Panc1 (cell line): ENCODE measurements at regions not wholly inside any gene's neighbourhood (a gene's known extent, or its start where the extent isn't known, plus 50 kb on each side); places are given as distances from the start of the nearest gene placed in this dataset.
A peak's percentile ranks its signal among the peaks of the same experiment; 100 is the strongest.

Experiments used
- ATAC-seq: fragments of 200-7000 bp; cut with Tn5 transposase; 2 replicates; pipeline ENCODE4 v1.9.1; 2020; ENCODE audit warnings: mild to moderate bottlenecking, moderate library complexity
- BruUV-seq: library from RNA; stranded (reverse); fragments of 400-500 nt; replicated peaks from 2 replicates; lab custom pipeline; 2021; lab: Mats Ljungman, UMichigan
- CTCF ChIA-PET: fragments of 300-600 bp; sonication (Branson Sonifier 250); formaldehyde crosslinking; loops from one replicate; lab custom pipeline; 2022; ENCODE audit warnings: antibody characterized with exemption; lab: Charles Lee
- POLR2A ChIA-PET: fragments of 300-600 bp; sonication (Branson Sonifier 250); formaldehyde crosslinking; loops from one replicate; lab custom pipeline; 2022; ENCODE audit warnings: antibody characterized with exemption; lab: Charles Lee
- DNase-seq: peaks from one replicate; pipeline ENCODE4 v3.0.0-alpha.2; 2010; ENCODE audit warnings: low read depth, low spot score
- H3K27ac ChIP-seq: 2 replicates; pipeline ENCODE4 v1.5.1; 2011; ENCODE audit warnings: mild to moderate bottlenecking, low read length, inconsistent platforms
- H3K27me3 ChIP-seq: fragments of 200-500 bp; sonication (Bioruptor generic); 2 replicates; pipeline ENCODE4 v1.6.0; 2014; ENCODE audit warnings: low read length, inconsistent platforms; ENCODE audit not compliant: control insufficient read depth, insufficient read depth
- H3K36me3 ChIP-seq: fragments of 200-500 bp; sonication (Bioruptor generic); 2 replicates; pipeline ENCODE4 v1.5.1; 2014; ENCODE audit warnings: inconsistent platforms, mild to moderate bottlenecking, low read length, moderate library complexity; ENCODE audit not compliant: control insufficient read depth, insufficient read depth
- H3K4me1 ChIP-seq: 2 replicates; pipeline ENCODE4 v1.5.1; 2011; ENCODE audit warnings: inconsistent platforms, mild to moderate bottlenecking, low read length, moderate library complexity; ENCODE audit not compliant: control insufficient read depth, insufficient read depth
- H3K4me3 ChIP-seq, 2 experiments: 2 replicates each; pipeline ENCODE4 v1.5.1; 2011 to 2012; ENCODE audit warnings: low read depth in 2 of 2, low read length in 2 of 2, mild to moderate bottlenecking in 2 of 2, inconsistent platforms in 1 of 2, moderate library complexity in 1 of 2
- H3K9me3 ChIP-seq: fragments of 200-500 bp; sonication (Bioruptor generic); 2 replicates; pipeline ENCODE4 v1.5.1; 2014; ENCODE audit warnings: low read depth, mild to moderate bottlenecking, inconsistent platforms, low read length, moderate library complexity; ENCODE audit not compliant: control insufficient read depth, insufficient read depth
- POLR2AphosphoS5 ChIP-seq: IDR thresholded peaks from 2 replicates; pipeline ENCODE4 v1.6.1; 2012; ENCODE audit warnings: mild to moderate bottlenecking, low read depth, low read length, moderate library complexity
- SIN3A ChIP-seq: IDR thresholded peaks from 2 replicates; pipeline ENCODE4 v1.6.1; 2012; ENCODE audit warnings: low read depth, mild to moderate bottlenecking, low read length, moderate library complexity, borderline replicate concordance; ENCODE audit not compliant: insufficient read depth
- TCF7L2 ChIP-seq: IDR thresholded peaks from 2 replicates; pipeline ENCODE4 v1.6.1; 2011; ENCODE audit warnings: mild to moderate bottlenecking, low read depth, low read length, inconsistent platforms
- in situ Hi-C: cut with HindIII; loops from 2 replicates; pipeline ENCODE4 v1.10.0; 2016; ENCODE audit warnings: low sequenced_read_pairs, low pct_unique_long_range_greater_than_20kb
- intact Hi-C: fragments of 100-400 bp; cut with micrococcal nuclease; formaldehyde crosslinking; loops from one replicate; pipeline ENCODE4 v1.10.0; 2022; ENCODE audit not compliant: unreplicated experiment
- TF ChIP-seq, protein P1 (sequence below), 2 experiments: IDR thresholded peaks; 2 replicates each; pipeline ENCODE4 v1.6.1; 2011 to 2012; ENCODE audit warnings: low read depth in 2 of 2, control low read depth in 1 of 2, low read length in 1 of 2, mild to moderate bottlenecking in 1 of 2, moderate library complexity in 1 of 2; ENCODE audit not compliant: insufficient read depth in 1 of 2
- TF ChIP-seq, protein P2 (sequence below): fragments of 450-650 bp; IDR thresholded peaks from 2 replicates; pipeline ENCODE4 v1.5.1; 2017; ENCODE audit warnings: mild to moderate bottlenecking

DNA sequence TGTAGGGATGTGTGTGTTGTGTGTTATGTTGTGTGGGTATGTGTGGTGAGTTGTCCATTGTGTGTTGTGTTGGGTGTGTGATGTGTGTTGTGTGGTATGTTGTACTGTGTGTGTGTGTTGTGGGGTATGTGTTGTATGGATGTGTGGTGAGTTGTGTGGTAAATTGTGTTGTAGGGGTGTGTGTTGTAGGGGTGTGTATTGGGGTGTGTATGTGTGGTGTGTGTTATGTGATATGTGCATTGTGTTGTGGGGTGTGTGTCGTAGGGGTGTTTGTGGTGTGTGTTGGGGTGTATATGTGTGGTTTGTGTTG lies 97.8 kb upstream of the PODXL start:
- no peak for TF ChIP-seq TCF7L2
- TF ChIP-seq, protein P1, sequence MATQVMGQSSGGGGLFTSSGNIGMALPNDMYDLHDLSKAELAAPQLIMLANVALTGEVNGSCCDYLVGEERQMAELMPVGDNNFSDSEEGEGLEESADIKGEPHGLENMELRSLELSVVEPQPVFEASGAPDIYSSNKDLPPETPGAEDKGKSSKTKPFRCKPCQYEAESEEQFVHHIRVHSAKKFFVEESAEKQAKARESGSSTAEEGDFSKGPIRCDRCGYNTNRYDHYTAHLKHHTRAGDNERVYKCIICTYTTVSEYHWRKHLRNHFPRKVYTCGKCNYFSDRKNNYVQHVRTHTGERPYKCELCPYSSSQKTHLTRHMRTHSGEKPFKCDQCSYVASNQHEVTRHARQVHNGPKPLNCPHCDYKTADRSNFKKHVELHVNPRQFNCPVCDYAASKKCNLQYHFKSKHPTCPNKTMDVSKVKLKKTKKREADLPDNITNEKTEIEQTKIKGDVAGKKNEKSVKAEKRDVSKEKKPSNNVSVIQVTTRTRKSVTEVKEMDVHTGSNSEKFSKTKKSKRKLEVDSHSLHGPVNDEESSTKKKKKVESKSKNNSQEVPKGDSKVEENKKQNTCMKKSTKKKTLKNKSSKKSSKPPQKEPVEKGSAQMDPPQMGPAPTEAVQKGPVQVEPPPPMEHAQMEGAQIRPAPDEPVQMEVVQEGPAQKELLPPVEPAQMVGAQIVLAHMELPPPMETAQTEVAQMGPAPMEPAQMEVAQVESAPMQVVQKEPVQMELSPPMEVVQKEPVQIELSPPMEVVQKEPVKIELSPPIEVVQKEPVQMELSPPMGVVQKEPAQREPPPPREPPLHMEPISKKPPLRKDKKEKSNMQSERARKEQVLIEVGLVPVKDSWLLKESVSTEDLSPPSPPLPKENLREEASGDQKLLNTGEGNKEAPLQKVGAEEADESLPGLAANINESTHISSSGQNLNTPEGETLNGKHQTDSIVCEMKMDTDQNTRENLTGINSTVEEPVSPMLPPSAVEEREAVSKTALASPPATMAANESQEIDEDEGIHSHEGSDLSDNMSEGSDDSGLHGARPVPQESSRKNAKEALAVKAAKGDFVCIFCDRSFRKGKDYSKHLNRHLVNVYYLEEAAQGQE (IDR thresholded peaks at IDR 0.05; ENCODE audit: insufficient read depth in 1 of 2, low read depth in 2 of 2, low read length in 1 of 2): no peak
- TF ChIP-seq SIN3A: no peak
- TF ChIP-seq POLR2AphosphoS5: no peak
- TF ChIP-seq, protein P2, sequence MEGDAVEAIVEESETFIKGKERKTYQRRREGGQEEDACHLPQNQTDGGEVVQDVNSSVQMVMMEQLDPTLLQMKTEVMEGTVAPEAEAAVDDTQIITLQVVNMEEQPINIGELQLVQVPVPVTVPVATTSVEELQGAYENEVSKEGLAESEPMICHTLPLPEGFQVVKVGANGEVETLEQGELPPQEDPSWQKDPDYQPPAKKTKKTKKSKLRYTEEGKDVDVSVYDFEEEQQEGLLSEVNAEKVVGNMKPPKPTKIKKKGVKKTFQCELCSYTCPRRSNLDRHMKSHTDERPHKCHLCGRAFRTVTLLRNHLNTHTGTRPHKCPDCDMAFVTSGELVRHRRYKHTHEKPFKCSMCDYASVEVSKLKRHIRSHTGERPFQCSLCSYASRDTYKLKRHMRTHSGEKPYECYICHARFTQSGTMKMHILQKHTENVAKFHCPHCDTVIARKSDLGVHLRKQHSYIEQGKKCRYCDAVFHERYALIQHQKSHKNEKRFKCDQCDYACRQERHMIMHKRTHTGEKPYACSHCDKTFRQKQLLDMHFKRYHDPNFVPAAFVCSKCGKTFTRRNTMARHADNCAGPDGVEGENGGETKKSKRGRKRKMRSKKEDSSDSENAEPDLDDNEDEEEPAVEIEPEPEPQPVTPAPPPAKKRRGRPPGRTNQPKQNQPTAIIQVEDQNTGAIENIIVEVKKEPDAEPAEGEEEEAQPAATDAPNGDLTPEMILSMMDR: no peak
- H3K36me3 ChIP-seq: no peaks in the 10 kb centered on the region
- ChIA-PET POLR2A (no interaction called here), CTCF (interaction anchor here (0.6 to 0.8 kb wide), 2 partner anchors 11 to 108 kb away, joined by 3 to 4 read pairs; no protein-coding TSS in a partner anchor)
- H3K27me3 ChIP-seq: no peaks in the 10 kb centered on the region
- H3K27ac ChIP-seq: no peak overlapping the region
- in situ Hi-C loops: no loop called here
- ATAC-seq: no peak
- no peak for DNase-seq
- no TSS peak for BruUV-seq
- H3K4me1 ChIP-seq: peaks cover 7% of the 10 kb centered on the region; the same call in 1 of the 2 replicates
- intact Hi-C loops: no loop called here
- no peaks in the 10 kb centered on the region for H3K9me3 ChIP-seq
- H3K4me3 ChIP-seq: no peak overlapping the region

DNA sequence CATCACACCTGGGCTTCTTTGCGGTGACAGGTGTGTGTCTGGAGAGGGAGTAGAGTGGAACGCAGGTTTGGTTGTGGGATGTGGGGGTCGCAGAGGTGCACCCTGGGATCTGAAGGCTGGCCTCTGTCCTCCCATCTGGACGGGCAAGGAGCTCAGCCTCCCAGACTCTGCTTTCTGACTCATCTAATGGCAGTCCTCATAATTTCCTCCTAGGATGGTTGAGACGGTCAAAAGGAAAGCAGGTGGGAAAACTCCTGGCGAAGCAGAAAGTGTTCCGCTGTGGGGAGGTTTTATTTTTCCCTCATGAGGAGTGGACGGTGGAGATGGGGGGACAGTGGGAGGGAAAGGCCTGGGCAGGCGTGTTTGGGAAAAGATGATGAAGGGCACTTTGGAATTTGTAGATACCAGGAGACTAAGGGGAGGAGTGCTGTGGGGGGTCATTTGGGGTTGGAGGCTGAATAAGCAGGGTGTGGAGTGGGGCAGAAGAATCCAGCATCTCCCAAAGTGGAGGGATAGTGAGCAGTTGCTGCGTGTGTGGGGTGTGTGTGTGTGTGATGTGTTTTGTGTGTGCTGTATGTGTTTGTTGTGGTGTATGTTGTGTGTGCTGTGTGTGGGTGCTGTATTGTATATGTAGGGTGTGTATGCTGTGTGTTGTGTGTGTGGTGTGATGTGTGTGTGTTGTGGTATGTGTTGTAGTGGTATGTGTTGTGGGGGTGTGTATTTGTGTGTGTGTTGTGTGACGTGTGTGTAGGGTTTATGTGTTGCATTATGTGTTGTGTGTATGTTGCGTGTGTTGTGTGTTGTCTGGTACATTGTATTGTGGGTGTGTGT lies 97.2 kb upstream of the PODXL start:
- CTCF ChIA-PET: interaction anchor here (0.6 kb wide), 1 partner anchor 102 kb away, joined by 3 read pairs; no protein-coding TSS in a partner anchor
- Histone ChIP-seq H3K27me3 (no peaks in the 10 kb centered on the region), H3K27ac (no peak overlapping the region; the same call in 1 of the 2 replicates), H3K4me1 (peaks cover 7% of the 10 kb centered on the region; the same call in 1 of the 2 replicates), H3K9me3 (no peaks in the 10 kb centered on the region), H3K36me3 (no peaks in the 10 kb centered on the region), H3K4me3 (no peak overlapping the region)
- BruUV-seq: no TSS peak
- POLR2A ChIA-PET: no interaction called here
- DNase-seq: no peak
- in situ Hi-C loops: no loop called here
- TF ChIP-seq TCF7L2 (no peak), SIN3A (no peak), POLR2AphosphoS5 (no peak)
- TF ChIP-seq, protein P2: no peak
- TF ChIP-seq, protein P1 (IDR thresholded peaks at IDR 0.05; ENCODE audit: insufficient read depth in 1 of 2, low read depth in 2 of 2, low read length in 1 of 2): no peak
- intact Hi-C loops: no loop called here
- peak; percentile 65 for ATAC-seq
